GM12892 (cell line): ENCODE measurements at regions not wholly inside any gene's neighbourhood (a gene's known extent, or its start where the extent isn't known, plus 50 kb on each side); places are given as distances from the start of the nearest gene placed in this dataset.

Experiments used
- POLR2A ChIP-seq: IDR thresholded peaks from 2 replicates; pipeline ENCODE4 v1.6.1; 2011; ENCODE audit warnings: low read depth, low read length, control low read depth
- POLR2AphosphoS5 ChIP-seq: IDR thresholded peaks from 2 replicates; pipeline ENCODE4 v1.6.1; 2011; ENCODE audit warnings: low read depth, low read length, control low read depth
- TAF1 ChIP-seq: IDR thresholded peaks from 2 replicates; pipeline ENCODE4 v1.6.1; 2011; ENCODE audit warnings: low read depth, mild to moderate bottlenecking, control low read depth, low read length, borderline replicate concordance

GRCh38 chrX:13476384-13476783 is 93.0 kb upstream of the EGFL6 start:
- TF ChIP-seq POLR2A: no peak
- no peak for TF ChIP-seq POLR2AphosphoS5
- no peak for TF ChIP-seq TAF1
